Activated T-helper 1 cell treated with anti-CD3 and anti-CD28 coated beads, Interleukin-12 subunit alpha, Interleukin-12 subunit beta, Interleukin-2, Interleukin-4 antibody, amounts not matched to agents 30 ng/mL and 10 ng/mL and 1 ng/mL, durations not matched to agents 14 hours and 24 hours and 36 hours (primary cell): ENCODE measurements at regions not wholly inside any gene's neighbourhood (a gene's known extent, or its start where the extent isn't known, plus 50 kb on each side); places are given as distances from the start of the nearest gene placed in this dataset.

Experiments
- DNase-seq: peaks from one replicate; pipeline ENCODE4 v3.0.0; 2021; ENCODE audit warnings: low spot score
- H3K27ac Mint-ChIP-seq: one replicate; pipeline ENCODE4 v1.8.0; 2021; ENCODE audit warnings: mild to moderate bottlenecking, mixed read lengths
- H3K27me3 Mint-ChIP-seq: one replicate; pipeline ENCODE4 v1.8.0; 2022; ENCODE audit warnings: mild to moderate bottlenecking, moderate library complexity, mixed read lengths; ENCODE audit not compliant: insufficient read depth
- H3K36me3 Mint-ChIP-seq: one replicate; pipeline ENCODE4 v1.8.0; 2021; ENCODE audit warnings: low read depth, mixed read lengths
- H3K4me1 Mint-ChIP-seq: one replicate; pipeline ENCODE4 v1.8.0; 2021; ENCODE audit warnings: low read depth, mixed read lengths
- H3K4me3 Mint-ChIP-seq: one replicate; pipeline ENCODE4 v1.8.0; 2021; ENCODE audit warnings: mild to moderate bottlenecking, moderate library complexity, mixed read lengths
- H3K9me3 Mint-ChIP-seq: one replicate; pipeline ENCODE4 v1.8.0; 2021; ENCODE audit warnings: mixed read lengths
- intact Hi-C: fragments of 100-400 bp; cut with micrococcal nuclease; formaldehyde crosslinking; loops from one replicate; pipeline ENCODE4 v1.15.1; 2024

GRCh38 chr1:204736836-204737235 lies 51.3 kb upstream of the LRRN2 start:
- peaks cover 9% of the 10 kb centered on the region for H3K9me3 Mint-ChIP-seq
- no peak overlapping the region for H3K4me3 Mint-ChIP-seq
- H3K36me3 Mint-ChIP-seq: no peaks in the 10 kb centered on the region
- no peak for DNase-seq
- intact Hi-C loops: no loop called here
- no peaks in the 10 kb centered on the region for H3K4me1 Mint-ChIP-seq
- H3K27ac Mint-ChIP-seq: no peak overlapping the region
- H3K27me3 Mint-ChIP-seq: peaks cover 26% of the 10 kb centered on the region

GRCh38 chr1:204738506-204738905 lies 53.0 kb upstream of the LRRN2 start:
- no peak for DNase-seq
- Mint-ChIP-seq H3K27ac (no peak overlapping the region), H3K9me3 (peaks cover 9% of the 10 kb centered on the region), H3K36me3 (no peaks in the 10 kb centered on the region), H3K4me3 (no peak overlapping the region), H3K4me1 (no peaks in the 10 kb centered on the region), H3K27me3 (peaks cover 33% of the 10 kb centered on the region)
- intact Hi-C loops: no loop called here

- H3K36me3 Mint-ChIP-seq: no peaks in the 10 kb centered on the region
- H3K27ac Mint-ChIP-seq: no peak overlapping the region
- intact Hi-C loops: no loop called here
- H3K4me3 Mint-ChIP-seq: no peak overlapping the region
- H3K27me3 Mint-ChIP-seq: peaks cover 35% of the 10 kb centered on the region
- H3K9me3 Mint-ChIP-seq: peaks cover 9% of the 10 kb centered on the region
- H3K4me1 Mint-ChIP-seq: no peaks in the 10 kb centered on the region
- no peak for DNase-seq
These were observed 54.8 kb upstream of the LRRN2 start for GRCh38 chr1:204740354-204740753.

DNA sequence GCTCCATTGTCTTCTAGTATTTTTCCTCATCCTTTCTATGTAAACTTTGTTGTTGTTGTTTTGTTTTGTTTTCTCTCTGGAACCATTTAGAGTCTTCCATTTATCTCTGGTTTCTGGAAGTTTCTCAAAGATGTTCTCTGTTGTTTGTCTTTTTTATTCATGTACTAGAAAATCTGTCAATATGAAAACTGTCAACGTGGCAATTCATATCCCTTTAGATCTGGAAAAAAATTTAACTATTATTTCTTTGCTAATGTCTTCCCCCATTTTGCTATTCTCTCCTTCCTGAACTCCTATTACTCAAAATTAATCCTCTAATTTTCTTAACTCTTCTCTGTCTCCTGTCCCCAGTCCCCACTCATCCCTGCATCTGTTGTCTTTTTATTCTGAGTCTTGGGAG lies 55.9 kb upstream of the LRRN2 start:
- Mint-ChIP-seq H3K4me3 (no peak overlapping the region), H3K27me3 (peaks cover 31% of the 10 kb centered on the region), H3K27ac (no peak overlapping the region), H3K36me3 (no peaks in the 10 kb centered on the region), H3K9me3 (peaks cover 9% of the 10 kb centered on the region), H3K4me1 (no peaks in the 10 kb centered on the region)
- intact Hi-C loops: no loop called here
- DNase-seq: no peak

DNA sequence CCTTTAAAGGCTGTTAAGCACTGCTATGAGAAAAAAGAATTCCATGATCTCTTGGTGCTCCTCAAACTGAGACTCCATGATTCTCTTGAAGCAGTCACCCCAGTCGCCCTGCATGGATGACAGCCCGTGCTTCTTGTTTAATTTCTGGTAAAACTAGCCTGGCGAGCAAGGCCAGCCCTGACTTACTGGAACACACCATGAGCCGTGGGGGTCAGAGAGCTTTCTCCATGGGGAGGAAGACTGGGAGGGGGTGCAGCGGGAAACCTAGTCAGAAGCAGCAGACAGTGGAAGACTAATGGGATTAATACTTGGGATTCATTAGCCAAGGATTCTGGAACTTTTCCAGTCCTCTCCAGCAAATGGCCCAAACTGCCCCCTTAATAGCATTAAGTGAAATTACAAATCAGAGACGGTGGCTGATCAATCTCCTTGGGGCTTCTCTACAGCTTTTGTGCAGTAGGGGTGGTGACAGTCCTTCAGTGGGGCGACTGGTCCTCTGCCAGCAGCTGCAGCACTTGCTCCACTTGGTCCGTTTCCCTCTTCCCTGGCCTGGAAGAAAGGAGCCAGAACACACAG lies 57.2 kb upstream of the LRRN2 start:
- H3K27ac Mint-ChIP-seq: no peak overlapping the region
- H3K4me3 Mint-ChIP-seq: no peak overlapping the region
- intact Hi-C loops: no loop called here
- H3K9me3 Mint-ChIP-seq: peaks cover 6% of the 10 kb centered on the region
- no peaks in the 10 kb centered on the region for H3K4me1 Mint-ChIP-seq
- no peaks in the 10 kb centered on the region for H3K36me3 Mint-ChIP-seq
- no peak for DNase-seq
- peaks cover 26% of the 10 kb centered on the region for H3K27me3 Mint-ChIP-seq

- no peaks in the 10 kb centered on the region for H3K36me3 Mint-ChIP-seq
- H3K27ac Mint-ChIP-seq: no peak overlapping the region
- H3K4me1 Mint-ChIP-seq: no peaks in the 10 kb centered on the region
- peaks cover 21% of the 10 kb centered on the region for H3K27me3 Mint-ChIP-seq
- no peak overlapping the region for H3K4me3 Mint-ChIP-seq
- DNase-seq: no peak
- H3K9me3 Mint-ChIP-seq: no peaks in the 10 kb centered on the region
- intact Hi-C loops: no loop called here
These were observed 58.7 kb upstream of the LRRN2 start for GRCh38 chr1:204744107-204744779.

GRCh38 chr1:204746838-204747442 lies 61.4 kb upstream of the LRRN2 start:
- DNase-seq: peak; percentile 34
- no peak overlapping the region for H3K27ac Mint-ChIP-seq
- H3K4me1 Mint-ChIP-seq: no peaks in the 10 kb centered on the region
- no peaks in the 10 kb centered on the region for H3K36me3 Mint-ChIP-seq
- intact Hi-C loops: loop anchor here (1.0 to 5.0 kb wide), 2 partner anchors 17 to 45 kb away; no protein-coding TSS in a partner anchor
- H3K27me3 Mint-ChIP-seq: peaks cover 18% of the 10 kb centered on the region
- H3K9me3 Mint-ChIP-seq: no peaks in the 10 kb centered on the region
- H3K4me3 Mint-ChIP-seq: no peak overlapping the region

DNA sequence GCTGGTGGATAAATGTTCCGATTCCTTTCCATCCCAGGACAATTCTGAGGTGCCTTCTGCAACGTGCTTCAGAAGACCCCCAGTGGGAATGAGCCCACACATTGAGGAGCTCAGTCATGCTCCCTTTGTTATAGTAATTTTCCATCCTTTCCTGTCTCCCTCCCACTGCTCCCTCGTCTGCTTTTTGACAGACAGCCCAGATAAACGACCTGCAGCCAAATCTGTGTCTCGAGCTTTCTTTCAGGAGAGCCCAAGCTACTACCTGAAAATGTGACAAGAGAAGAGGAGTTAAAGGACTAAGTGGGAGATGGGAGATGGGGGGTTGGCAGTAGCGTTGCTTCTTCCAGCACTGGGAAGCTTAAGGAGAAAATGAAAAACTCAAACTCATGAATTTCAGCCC lies 65.9 kb upstream of the LRRN2 start:
- no peak overlapping the region for H3K4me3 Mint-ChIP-seq
- no peaks in the 10 kb centered on the region for H3K36me3 Mint-ChIP-seq
- no peaks in the 10 kb centered on the region for H3K4me1 Mint-ChIP-seq
- intact Hi-C loops: no loop called here
- H3K27ac Mint-ChIP-seq: no peak overlapping the region
- H3K27me3 Mint-ChIP-seq: peaks cover 15% of the 10 kb centered on the region
- H3K9me3 Mint-ChIP-seq: no peaks in the 10 kb centered on the region
- DNase-seq: no peak

DNA sequence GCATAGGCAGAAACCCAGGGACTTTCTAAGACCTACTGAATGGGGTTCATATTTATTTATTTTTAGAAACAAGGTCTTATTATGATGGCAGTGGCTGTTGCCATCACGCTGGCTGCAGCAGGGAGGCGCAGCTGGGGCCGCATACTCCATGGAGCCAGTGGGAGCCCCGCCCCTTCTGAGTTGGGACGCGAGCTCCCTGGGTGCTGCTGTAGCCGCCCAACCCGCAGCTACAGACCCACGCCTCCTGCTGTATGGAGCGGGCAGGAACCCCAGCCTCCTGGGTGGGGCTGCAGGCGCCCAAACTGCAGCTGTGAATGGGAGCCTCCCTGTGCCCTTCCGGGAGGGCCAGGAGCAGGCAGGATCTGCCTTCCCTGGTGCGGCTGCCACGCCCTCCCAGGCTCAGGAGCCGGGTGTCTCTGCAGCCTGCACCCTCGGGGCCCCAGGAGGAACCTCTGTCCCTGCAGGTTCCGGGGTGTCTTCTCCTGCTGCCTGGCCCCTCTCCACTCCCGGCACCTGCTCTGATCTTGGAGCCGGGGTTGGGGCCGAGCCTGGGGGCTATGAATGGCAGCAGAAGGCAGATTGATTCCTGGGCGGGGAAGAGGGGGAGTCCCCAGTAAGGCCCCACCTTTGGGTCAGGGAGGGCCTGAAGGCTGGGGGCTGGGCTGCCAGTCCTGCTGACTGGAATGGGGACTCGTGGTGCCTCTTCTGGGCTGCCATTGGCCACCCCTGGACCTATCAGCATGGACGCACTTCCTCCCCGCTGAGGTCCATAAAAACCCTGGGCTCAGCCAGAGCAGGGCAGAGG lies 66.5 kb upstream of the LRRN2 start:
- no peak overlapping the region for H3K27ac Mint-ChIP-seq
- no peaks in the 10 kb centered on the region for H3K9me3 Mint-ChIP-seq
- intact Hi-C loops: no loop called here
- H3K4me1 Mint-ChIP-seq: no peaks in the 10 kb centered on the region
- no peak overlapping the region for H3K4me3 Mint-ChIP-seq
- peaks cover 13% of the 10 kb centered on the region for H3K27me3 Mint-ChIP-seq
- DNase-seq: no peak
- no peaks in the 10 kb centered on the region for H3K36me3 Mint-ChIP-seq

DNA sequence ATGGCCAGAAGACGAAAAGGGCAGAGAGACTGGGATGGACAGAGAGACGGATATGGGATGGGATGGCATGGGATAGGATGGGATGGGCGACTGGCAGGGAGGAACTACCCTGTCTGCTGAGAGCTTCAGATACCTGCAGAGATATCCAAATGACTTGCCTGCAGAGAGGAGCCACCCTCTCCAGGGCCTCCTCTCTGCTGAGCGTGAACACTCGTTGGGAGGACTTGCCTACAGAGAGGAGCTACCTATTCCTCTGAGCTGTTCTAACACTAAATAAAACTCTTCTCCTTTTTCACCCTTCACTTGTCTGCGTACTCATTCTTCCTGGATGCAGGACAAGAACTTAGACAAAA lies 67.1 kb upstream of the LRRN2 start:
- no peak overlapping the region for H3K4me3 Mint-ChIP-seq
- H3K36me3 Mint-ChIP-seq: no peaks in the 10 kb centered on the region
- peaks cover 13% of the 10 kb centered on the region for H3K27me3 Mint-ChIP-seq
- DNase-seq: no peak
- H3K27ac Mint-ChIP-seq: no peak overlapping the region
- intact Hi-C loops: no loop called here
- no peaks in the 10 kb centered on the region for H3K4me1 Mint-ChIP-seq
- H3K9me3 Mint-ChIP-seq: no peaks in the 10 kb centered on the region

DNA sequence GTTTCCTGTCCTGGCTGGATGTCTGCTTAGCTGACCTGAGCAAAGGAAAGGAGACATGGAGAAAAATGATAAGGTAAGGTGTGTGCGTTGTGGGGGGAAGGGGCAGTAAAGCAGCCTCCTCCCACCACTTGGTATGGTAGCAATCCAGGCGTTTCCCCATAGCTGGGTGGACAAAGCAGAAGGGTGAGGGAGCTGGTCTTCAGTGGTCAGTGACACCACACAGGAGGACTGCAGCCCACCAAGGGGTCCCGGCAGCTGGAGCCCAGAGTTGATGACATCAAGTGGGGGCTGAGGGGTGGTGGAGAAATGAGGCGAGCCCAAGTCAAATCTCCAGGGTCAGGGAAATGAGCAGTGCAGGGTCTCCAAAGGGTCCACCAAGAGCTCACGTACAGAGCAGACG lies 69.3 kb upstream of the LRRN2 start:
- no peak for DNase-seq
- Mint-ChIP-seq H3K4me3 (no peak overlapping the region), H3K27ac (no peak overlapping the region), H3K4me1 (no peaks in the 10 kb centered on the region), H3K36me3 (no peaks in the 10 kb centered on the region), H3K9me3 (no peaks in the 10 kb centered on the region), H3K27me3 (peaks cover 14% of the 10 kb centered on the region)
- intact Hi-C loops: no loop called here

GRCh38 chr1:204756349-204756748 lies 70.8 kb upstream of the LRRN2 start:
- Mint-ChIP-seq H3K4me3 (no peak overlapping the region), H3K27me3 (peaks cover 14% of the 10 kb centered on the region), H3K36me3 (no peaks in the 10 kb centered on the region), H3K27ac (no peak overlapping the region), H3K9me3 (no peaks in the 10 kb centered on the region), H3K4me1 (no peaks in the 10 kb centered on the region)
- DNase-seq: no peak
- intact Hi-C loops: no loop called here

DNA sequence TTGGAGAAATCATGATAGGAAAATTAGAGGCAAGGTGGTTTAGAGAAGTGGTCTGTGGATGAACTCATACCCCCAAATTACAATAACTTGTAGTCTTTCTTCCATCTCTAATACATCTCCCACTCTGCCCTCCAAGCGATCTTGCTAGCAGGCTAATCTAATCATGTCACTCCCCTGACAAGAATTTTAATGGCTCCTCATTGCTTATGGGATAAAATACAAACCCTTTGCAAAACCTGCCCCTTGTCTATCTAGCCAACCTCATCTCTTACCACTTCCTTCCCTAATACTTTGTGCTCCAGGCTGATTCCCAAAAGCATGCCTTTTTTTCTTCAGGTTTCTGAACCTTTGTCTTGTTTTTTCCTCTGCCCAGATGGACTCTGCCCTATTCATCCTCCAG lies 71.3 kb upstream of the LRRN2 start:
- H3K27ac Mint-ChIP-seq: no peak overlapping the region
- no peak for DNase-seq
- no peaks in the 10 kb centered on the region for H3K36me3 Mint-ChIP-seq
- H3K4me3 Mint-ChIP-seq: no peak overlapping the region
- H3K27me3 Mint-ChIP-seq: peaks cover 14% of the 10 kb centered on the region
- no peaks in the 10 kb centered on the region for H3K9me3 Mint-ChIP-seq
- H3K4me1 Mint-ChIP-seq: no peaks in the 10 kb centered on the region
- intact Hi-C loops: no loop called here
